ENCODE measurements at regions not wholly inside any gene's neighbourhood (a gene's known extent, or its start where the extent isn't known, plus 50 kb on each side); places are given as distances from the start of the nearest gene placed in this dataset.

DNA sequence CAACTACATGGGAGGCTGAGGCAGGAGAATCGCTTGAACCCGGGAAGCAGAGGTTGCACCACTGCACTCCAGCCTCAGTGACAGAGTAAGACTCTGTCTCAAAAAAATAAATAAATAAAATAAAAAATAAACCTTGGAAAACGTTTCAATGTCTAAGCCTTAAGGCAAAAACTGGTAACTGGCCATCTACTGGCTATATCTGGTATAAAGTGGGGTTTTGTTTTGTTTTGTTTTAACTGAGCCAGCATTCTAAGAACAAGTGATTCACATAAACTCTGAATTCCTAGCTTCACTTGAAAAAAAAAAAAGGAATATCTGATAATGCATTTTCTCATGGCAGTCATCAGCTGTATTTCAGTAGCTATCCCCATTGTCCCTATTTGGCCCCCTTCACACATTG, 126.1 kb upstream of the EFNA5 start:
- intact Hi-C loops (cut with DNase I; ENCODE audit: low total_unique reads): no loop called here
- H3K27ac ChIP-seq: no peak overlapping the region
- H3K9me3 ChIP-seq: no peaks in the 10 kb centered on the region
- TF ChIP-seq, protein P1, sequence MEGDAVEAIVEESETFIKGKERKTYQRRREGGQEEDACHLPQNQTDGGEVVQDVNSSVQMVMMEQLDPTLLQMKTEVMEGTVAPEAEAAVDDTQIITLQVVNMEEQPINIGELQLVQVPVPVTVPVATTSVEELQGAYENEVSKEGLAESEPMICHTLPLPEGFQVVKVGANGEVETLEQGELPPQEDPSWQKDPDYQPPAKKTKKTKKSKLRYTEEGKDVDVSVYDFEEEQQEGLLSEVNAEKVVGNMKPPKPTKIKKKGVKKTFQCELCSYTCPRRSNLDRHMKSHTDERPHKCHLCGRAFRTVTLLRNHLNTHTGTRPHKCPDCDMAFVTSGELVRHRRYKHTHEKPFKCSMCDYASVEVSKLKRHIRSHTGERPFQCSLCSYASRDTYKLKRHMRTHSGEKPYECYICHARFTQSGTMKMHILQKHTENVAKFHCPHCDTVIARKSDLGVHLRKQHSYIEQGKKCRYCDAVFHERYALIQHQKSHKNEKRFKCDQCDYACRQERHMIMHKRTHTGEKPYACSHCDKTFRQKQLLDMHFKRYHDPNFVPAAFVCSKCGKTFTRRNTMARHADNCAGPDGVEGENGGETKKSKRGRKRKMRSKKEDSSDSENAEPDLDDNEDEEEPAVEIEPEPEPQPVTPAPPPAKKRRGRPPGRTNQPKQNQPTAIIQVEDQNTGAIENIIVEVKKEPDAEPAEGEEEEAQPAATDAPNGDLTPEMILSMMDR (IDR thresholded peaks at IDR 0.05 in 4 of 5, conservative IDR thresholded peaks at IDR 0.05 in 1 of 5): no peak
- no peak for TF ChIP-seq POLR2A (IDR thresholded peaks at IDR 0.05)
- H3K4me1 ChIP-seq: no peaks in the 10 kb centered on the region
- ATAC-seq (no peak), DNase-seq (no peak)
- in situ Hi-C loops (cut with MboI; ENCODE audit: low sequenced_read_pairs in 4 of 4): no loop called here
- H3K36me3 ChIP-seq: no peaks in the 10 kb centered on the region
- H3K4me3 ChIP-seq: no peak overlapping the region
- no peaks in the 10 kb centered on the region for H3K27me3 ChIP-seq

DNA sequence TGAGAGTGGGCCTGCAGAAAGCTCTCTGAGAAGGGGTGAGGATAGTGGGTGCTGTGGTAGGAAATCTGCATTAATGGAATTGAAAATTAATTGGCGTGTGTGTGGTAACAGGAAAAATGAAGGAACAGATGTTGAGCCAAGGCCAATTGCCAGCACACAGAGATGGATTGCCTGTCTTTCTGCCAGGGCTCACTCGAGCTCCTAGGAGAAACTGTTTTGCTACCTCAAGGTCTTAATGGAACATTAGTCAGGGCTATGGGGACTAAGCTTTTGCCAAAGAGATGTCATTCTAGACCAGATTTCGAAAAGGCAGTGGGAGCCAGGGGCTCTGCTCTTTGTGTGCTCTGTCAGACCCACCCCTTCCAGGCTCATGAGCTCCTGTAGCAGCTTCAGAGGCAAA, 124.0 kb upstream of the EFNA5 start:
- TF ChIP-seq POLR2A (IDR thresholded peaks at IDR 0.05): no peak
- TF ChIP-seq, protein P1 (IDR thresholded peaks at IDR 0.05 in 4 of 5, conservative IDR thresholded peaks at IDR 0.05 in 1 of 5): no peak
- no peaks in the 10 kb centered on the region for H3K9me3 ChIP-seq
- in situ Hi-C loops (cut with MboI; ENCODE audit: low sequenced_read_pairs in 4 of 4) (no loop called here), intact Hi-C loops (cut with DNase I; ENCODE audit: low total_unique reads) (no loop called here)
- no peaks in the 10 kb centered on the region for H3K4me1 ChIP-seq
- H3K27ac ChIP-seq: no peak overlapping the region
- ATAC-seq (no peak), DNase-seq (no peak)
- H3K36me3 ChIP-seq: no peaks in the 10 kb centered on the region
- no peak overlapping the region for H3K4me3 ChIP-seq
- H3K27me3 ChIP-seq: no peaks in the 10 kb centered on the region

DNA sequence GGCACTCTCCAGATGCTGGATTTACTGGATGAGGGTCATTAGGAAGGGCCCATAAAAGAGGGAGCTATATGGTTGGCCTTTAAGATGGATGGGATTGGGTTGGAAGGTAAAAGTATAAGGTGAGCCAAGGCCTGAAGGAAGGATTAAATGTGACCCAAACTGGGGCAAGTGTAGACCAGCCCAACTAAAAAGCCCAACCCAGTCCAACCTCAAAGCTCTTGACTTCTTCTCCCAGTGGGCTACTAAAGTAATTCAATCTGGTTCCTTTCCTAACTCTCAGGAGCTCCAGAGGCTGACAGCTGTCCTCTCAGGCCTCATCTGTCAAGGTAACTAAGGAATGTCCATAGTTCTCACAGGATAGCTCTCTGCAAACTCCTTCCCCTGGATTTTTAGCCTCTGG, 122.2 kb upstream of the EFNA5 start:
- H3K27ac ChIP-seq: no peak overlapping the region
- H3K4me1 ChIP-seq: no peaks in the 10 kb centered on the region
- no peaks in the 10 kb centered on the region for H3K9me3 ChIP-seq
- no peak for DNase-seq
- in situ Hi-C loops (cut with MboI; ENCODE audit: low sequenced_read_pairs in 4 of 4) (no loop called here), intact Hi-C loops (cut with DNase I; ENCODE audit: low total_unique reads) (no loop called here)
- H3K27me3 ChIP-seq: no peaks in the 10 kb centered on the region
- no peak overlapping the region for H3K4me3 ChIP-seq
- H3K36me3 ChIP-seq: no peaks in the 10 kb centered on the region
- ATAC-seq: no peak
- no peak for TF ChIP-seq POLR2A (IDR thresholded peaks at IDR 0.05)
- TF ChIP-seq, protein P1 (IDR thresholded peaks at IDR 0.05 in 4 of 5, conservative IDR thresholded peaks at IDR 0.05 in 1 of 5): no peak

DNA sequence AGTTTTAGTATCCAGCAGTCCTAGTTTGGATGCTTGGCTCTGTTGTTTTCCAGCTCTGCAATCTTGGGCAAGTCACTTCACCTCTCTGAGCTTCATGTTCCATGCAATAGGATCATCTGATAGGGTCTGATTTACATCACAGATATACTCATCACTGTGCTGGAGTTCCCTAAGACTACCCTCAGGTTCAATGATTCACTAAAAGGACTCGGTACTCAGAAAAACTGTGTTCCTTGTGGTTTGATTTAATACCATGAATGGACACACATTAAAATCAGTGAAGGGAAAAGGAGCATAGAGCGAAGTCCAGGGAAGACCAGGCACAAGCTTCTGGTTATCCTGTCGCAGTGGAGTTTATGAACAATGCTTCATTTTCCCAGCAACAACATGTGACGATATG, 119.9 kb upstream of the EFNA5 start:
- DNase-seq (no peak), ATAC-seq (no peak)
- Histone ChIP-seq H3K27ac (no peak overlapping the region), H3K4me1 (no peaks in the 10 kb centered on the region), H3K9me3 (no peaks in the 10 kb centered on the region), H3K36me3 (no peaks in the 10 kb centered on the region), H3K27me3 (no peaks in the 10 kb centered on the region), H3K4me3 (no peak overlapping the region)
- in situ Hi-C loops (cut with MboI; ENCODE audit: low sequenced_read_pairs in 4 of 4): no loop called here
- TF ChIP-seq, protein P1 (IDR thresholded peaks at IDR 0.05 in 4 of 5, conservative IDR thresholded peaks at IDR 0.05 in 1 of 5): no peak
- no peak for TF ChIP-seq POLR2A (IDR thresholded peaks at IDR 0.05)
- intact Hi-C loops (cut with DNase I; ENCODE audit: low total_unique reads): no loop called here

DNA sequence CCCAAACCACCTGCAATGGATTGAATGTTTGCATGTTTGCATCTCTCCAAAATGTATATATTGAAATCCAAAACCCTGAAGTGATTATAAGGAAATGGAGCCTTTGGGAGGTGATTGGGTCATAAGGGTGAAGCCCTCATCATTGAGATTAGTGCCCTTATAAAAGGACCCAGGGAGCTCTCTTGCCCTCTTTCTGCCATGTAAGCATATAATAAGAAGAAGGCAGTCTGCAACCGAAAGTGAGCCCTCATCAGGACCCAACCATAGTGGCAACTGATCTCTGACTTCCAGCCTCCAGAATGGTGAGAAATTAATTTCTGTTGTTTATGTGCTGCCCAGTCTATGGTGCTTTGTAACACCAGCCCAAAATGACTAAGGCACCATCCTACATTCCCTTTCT, 115.7 kb upstream of the EFNA5 start:
- Histone ChIP-seq H3K27me3 (no peaks in the 10 kb centered on the region), H3K27ac (no peak overlapping the region), H3K9me3 (peaks cover 0 to 3% (median 0%) of the 10 kb centered on the region in 3 donors), H3K4me1 (no peaks in the 10 kb centered on the region), H3K4me3 (no peak overlapping the region), H3K36me3 (no peaks in the 10 kb centered on the region)
- in situ Hi-C loops (cut with MboI; ENCODE audit: low sequenced_read_pairs in 4 of 4): no loop called here
- TF ChIP-seq, protein P1 (IDR thresholded peaks at IDR 0.05 in 4 of 5, conservative IDR thresholded peaks at IDR 0.05 in 1 of 5): no peak
- TF ChIP-seq POLR2A (IDR thresholded peaks at IDR 0.05): no peak
- DNase-seq: no peak
- ATAC-seq: no peak
- intact Hi-C loops (cut with DNase I; ENCODE audit: low total_unique reads): no loop called here
